VCaP (cell line): ENCODE measurements at regions not wholly inside any gene's neighbourhood (a gene's known extent, or its start where the extent isn't known, plus 50 kb on each side); places are given as distances from the start of the nearest gene placed in this dataset.

Experiments used
- H3K27ac ChIP-seq: fragments of 450-650 bp; 2 replicates; pipeline ENCODE4 v1.5.1; 2017
- CTCF ChIP-seq: fragments of 450-650 bp; conservative IDR thresholded peaks from 2 replicates; pipeline ENCODE4 v1.5.1; 2017; ENCODE audit warnings: mild to moderate bottlenecking, moderate library complexity

GRCh38 chr7:31228957-31229356, 111.6 kb downstream of the NEUROD6 start:
- no peak for TF ChIP-seq CTCF
- no peak overlapping the region for H3K27ac ChIP-seq

GRCh38 chr7:31214751-31215150, 125.8 kb downstream of the NEUROD6 start:
- H3K27ac ChIP-seq, result no peak overlapping the region
- no peak for TF ChIP-seq CTCF

GRCh38 chr7:31211281-31211680, 129.2 kb downstream of the NEUROD6 start:
- no peak for TF ChIP-seq CTCF
- H3K27ac ChIP-seq, result no peak overlapping the region

- no peak overlapping the region for H3K27ac ChIP-seq
- no peak for TF ChIP-seq CTCF
Observed at GRCh38 chr7:31204071-31204470, 136.5 kb downstream of the NEUROD6 start.

DNA sequence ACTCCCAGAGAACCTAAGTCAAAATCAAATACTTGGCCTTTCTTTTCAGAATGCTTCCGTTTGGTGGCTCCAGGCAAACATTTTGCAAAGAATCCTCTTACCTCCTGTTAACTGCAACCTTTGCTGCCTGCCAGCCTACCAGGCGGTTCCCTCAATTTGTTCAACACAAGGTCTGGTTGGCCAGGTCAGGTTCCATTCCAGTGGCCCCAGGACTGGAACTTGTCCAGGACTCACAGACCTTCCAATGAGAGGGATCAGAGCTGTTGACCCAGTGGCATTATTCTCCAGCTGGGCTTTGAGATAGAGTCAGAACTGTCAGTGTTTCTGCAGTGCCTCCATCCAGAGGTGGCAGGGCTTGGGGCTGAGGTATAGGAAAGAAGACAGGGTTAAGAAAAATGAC, 137.0 kb downstream of the NEUROD6 start:
- no peak overlapping the region for H3K27ac ChIP-seq
- TF ChIP-seq CTCF, result no peak

GRCh38 chr7:31202801-31203200, 137.7 kb downstream of the NEUROD6 start:
- no peak for TF ChIP-seq CTCF
- H3K27ac ChIP-seq, result no peak overlapping the region

DNA sequence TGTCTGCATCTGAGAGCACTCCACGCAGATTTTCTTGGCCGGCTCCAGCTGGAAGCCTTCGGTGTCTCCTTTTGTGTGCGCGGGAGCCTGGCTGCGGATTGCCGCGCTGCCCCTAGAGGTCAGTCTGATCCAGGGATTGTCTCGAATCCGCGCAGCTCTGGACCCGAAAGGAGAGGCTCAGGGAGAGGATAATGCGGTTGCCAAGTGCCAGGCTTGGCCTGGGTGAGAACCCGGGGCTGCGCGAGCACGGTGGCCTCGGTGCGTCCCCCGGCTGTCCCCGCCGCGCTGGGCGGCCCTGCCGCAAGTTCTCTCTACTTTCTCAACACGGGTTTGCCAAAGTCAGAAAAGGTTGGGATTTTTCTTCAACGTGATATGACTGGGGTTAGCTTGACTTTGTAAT, 140.9 kb downstream of the ADCYAP1R1 start:
- TF ChIP-seq CTCF, result peak; percentile 93
- no peak overlapping the region for H3K27ac ChIP-seq

- H3K27ac ChIP-seq, result no peak overlapping the region
- TF ChIP-seq CTCF, result no peak
Observed at GRCh38 chr7:31190906-31191305, 138.8 kb downstream of the ADCYAP1R1 start.
